ENCODE measurements at regions not wholly inside any gene's neighbourhood (a gene's known extent, or its start where the extent isn't known, plus 50 kb on each side); places are given as distances from the start of the nearest gene placed in this dataset.

DNA sequence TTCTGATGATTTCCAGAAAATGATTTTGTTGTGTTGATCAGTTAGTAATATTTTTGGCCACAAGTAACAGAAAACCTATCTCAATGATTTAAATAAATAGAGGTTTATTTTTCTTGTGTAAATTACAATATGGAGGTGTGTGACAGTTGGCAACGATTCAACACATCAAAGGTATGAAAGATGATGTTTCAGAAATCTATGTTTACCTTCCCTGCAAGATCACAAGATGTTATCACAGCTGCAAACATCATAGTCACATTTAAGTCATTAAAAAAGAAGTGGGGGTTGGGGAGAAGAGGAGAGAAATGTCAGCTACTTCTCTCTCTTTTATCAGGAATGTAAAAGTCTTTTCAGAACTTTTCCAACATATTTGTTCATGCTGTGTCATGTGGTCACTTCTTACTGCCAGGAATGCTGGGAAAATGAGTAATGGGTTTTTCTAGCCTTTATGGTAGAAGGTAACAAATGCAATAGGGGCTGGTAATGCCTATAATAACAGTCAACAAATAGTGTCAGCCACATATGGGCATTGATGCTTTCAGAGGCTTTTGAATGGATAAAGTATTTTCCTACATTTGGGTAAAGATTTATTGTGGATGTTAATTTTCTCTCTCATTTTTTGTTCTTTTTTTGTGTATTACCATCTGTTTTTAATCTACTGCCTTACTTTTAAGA, 742.7 kb downstream of the TLE1 start (continued):
- TF ChIP-seq, protein P1, sequence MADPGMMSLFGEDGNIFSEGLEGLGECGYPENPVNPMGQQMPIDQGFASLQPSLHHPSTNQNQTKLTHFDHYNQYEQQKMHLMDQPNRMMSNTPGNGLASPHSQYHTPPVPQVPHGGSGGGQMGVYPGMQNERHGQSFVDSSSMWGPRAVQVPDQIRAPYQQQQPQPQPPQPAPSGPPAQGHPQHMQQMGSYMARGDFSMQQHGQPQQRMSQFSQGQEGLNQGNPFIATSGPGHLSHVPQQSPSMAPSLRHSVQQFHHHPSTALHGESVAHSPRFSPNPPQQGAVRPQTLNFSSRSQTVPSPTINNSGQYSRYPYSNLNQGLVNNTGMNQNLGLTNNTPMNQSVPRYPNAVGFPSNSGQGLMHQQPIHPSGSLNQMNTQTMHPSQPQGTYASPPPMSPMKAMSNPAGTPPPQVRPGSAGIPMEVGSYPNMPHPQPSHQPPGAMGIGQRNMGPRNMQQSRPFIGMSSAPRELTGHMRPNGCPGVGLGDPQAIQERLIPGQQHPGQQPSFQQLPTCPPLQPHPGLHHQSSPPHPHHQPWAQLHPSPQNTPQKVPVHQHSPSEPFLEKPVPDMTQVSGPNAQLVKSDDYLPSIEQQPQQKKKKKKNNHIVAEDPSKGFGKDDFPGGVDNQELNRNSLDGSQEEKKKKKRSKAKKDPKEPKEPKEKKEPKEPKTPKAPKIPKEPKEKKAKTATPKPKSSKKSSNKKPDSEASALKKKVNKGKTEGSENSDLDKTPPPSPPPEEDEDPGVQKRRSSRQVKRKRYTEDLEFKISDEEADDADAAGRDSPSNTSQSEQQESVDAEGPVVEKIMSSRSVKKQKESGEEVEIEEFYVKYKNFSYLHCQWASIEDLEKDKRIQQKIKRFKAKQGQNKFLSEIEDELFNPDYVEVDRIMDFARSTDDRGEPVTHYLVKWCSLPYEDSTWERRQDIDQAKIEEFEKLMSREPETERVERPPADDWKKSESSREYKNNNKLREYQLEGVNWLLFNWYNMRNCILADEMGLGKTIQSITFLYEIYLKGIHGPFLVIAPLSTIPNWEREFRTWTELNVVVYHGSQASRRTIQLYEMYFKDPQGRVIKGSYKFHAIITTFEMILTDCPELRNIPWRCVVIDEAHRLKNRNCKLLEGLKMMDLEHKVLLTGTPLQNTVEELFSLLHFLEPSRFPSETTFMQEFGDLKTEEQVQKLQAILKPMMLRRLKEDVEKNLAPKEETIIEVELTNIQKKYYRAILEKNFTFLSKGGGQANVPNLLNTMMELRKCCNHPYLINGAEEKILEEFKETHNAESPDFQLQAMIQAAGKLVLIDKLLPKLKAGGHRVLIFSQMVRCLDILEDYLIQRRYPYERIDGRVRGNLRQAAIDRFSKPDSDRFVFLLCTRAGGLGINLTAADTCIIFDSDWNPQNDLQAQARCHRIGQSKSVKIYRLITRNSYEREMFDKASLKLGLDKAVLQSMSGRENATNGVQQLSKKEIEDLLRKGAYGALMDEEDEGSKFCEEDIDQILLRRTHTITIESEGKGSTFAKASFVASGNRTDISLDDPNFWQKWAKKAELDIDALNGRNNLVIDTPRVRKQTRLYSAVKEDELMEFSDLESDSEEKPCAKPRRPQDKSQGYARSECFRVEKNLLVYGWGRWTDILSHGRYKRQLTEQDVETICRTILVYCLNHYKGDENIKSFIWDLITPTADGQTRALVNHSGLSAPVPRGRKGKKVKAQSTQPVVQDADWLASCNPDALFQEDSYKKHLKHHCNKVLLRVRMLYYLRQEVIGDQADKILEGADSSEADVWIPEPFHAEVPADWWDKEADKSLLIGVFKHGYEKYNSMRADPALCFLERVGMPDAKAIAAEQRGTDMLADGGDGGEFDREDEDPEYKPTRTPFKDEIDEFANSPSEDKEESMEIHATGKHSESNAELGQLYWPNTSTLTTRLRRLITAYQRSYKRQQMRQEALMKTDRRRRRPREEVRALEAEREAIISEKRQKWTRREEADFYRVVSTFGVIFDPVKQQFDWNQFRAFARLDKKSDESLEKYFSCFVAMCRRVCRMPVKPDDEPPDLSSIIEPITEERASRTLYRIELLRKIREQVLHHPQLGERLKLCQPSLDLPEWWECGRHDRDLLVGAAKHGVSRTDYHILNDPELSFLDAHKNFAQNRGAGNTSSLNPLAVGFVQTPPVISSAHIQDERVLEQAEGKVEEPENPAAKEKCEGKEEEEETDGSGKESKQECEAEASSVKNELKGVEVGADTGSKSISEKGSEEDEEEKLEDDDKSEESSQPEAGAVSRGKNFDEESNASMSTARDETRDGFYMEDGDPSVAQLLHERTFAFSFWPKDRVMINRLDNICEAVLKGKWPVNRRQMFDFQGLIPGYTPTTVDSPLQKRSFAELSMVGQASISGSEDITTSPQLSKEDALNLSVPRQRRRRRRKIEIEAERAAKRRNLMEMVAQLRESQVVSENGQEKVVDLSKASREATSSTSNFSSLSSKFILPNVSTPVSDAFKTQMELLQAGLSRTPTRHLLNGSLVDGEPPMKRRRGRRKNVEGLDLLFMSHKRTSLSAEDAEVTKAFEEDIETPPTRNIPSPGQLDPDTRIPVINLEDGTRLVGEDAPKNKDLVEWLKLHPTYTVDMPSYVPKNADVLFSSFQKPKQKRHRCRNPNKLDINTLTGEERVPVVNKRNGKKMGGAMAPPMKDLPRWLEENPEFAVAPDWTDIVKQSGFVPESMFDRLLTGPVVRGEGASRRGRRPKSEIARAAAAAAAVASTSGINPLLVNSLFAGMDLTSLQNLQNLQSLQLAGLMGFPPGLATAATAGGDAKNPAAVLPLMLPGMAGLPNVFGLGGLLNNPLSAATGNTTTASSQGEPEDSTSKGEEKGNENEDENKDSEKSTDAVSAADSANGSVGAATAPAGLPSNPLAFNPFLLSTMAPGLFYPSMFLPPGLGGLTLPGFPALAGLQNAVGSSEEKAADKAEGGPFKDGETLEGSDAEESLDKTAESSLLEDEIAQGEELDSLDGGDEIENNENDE (IDR thresholded peaks at IDR 0.05; ENCODE audit: insufficient replicate concordance, low read length): no peak
- TF ChIP-seq BRCA1 (IDR thresholded peaks at IDR 0.05; ENCODE audit: low read depth, low read length) (no peak), SIX5 (IDR thresholded peaks at IDR 0.05; ENCODE audit: low read depth, low read length) (no peak), SAP30 (IDR thresholded peaks at IDR 0.05; ENCODE audit: insufficient read depth, insufficient replicate concordance, low read length) (no peak), POU5F1 (IDR thresholded peaks at IDR 0.05; ENCODE audit: low read depth, low read length) (no peak)
